Ishikawa (cell line): ENCODE measurements at regions not wholly inside any gene's neighbourhood (a gene's known extent, or its start where the extent isn't known, plus 50 kb on each side); places are given as distances from the start of the nearest gene placed in this dataset.

ENCODE experiments used
- CEBPB ChIP-seq: IDR thresholded peaks from 2 replicates; pipeline ENCODE4 v1.6.1; 2012
- CREB1 ChIP-seq: IDR thresholded peaks from 2 replicates; pipeline ENCODE4 v1.6.1; 2012; ENCODE audit warnings: low read depth
- EGR1 ChIP-seq: IDR thresholded peaks from 2 replicates; pipeline ENCODE4 v1.6.1; 2012
- EP300 ChIP-seq: IDR thresholded peaks from 2 replicates; pipeline ENCODE4 v1.6.1; 2012; ENCODE audit warnings: borderline replicate concordance
- FOXM1 ChIP-seq: IDR thresholded peaks from 2 replicates; pipeline ENCODE4 v1.6.1; 2012; ENCODE audit warnings: low read depth, borderline replicate concordance
- MAX ChIP-seq: IDR thresholded peaks from 2 replicates; pipeline ENCODE4 v1.6.1; 2012
- NFIC ChIP-seq: IDR thresholded peaks from 2 replicates; pipeline ENCODE4 v1.6.1; 2012
- RAD21 ChIP-seq: IDR thresholded peaks from 2 replicates; pipeline ENCODE4 v1.6.1; 2012; ENCODE audit warnings: low read depth
- TAF1 ChIP-seq: IDR thresholded peaks from 2 replicates; pipeline ENCODE4 v1.6.1; 2012; ENCODE audit warnings: low read depth, mild to moderate bottlenecking
- TCF12 ChIP-seq: IDR thresholded peaks from 2 replicates; pipeline ENCODE4 v1.6.1; 2012; ENCODE audit warnings: low read depth
- TEAD4 ChIP-seq: IDR thresholded peaks from 2 replicates; pipeline ENCODE4 v1.6.1; 2012
- YY1 ChIP-seq: IDR thresholded peaks from 2 replicates; pipeline ENCODE4 v1.6.1; 2012; ENCODE audit warnings: low read depth
- ZBTB7A ChIP-seq: IDR thresholded peaks from 2 replicates; pipeline ENCODE4 v1.6.1; 2012; ENCODE audit warnings: low read depth
- TF ChIP-seq, protein P1 (sequence below): IDR thresholded peaks from 2 replicates; pipeline ENCODE4 v1.6.1; 2012; ENCODE audit warnings: low read depth, mild to moderate bottlenecking

DNA sequence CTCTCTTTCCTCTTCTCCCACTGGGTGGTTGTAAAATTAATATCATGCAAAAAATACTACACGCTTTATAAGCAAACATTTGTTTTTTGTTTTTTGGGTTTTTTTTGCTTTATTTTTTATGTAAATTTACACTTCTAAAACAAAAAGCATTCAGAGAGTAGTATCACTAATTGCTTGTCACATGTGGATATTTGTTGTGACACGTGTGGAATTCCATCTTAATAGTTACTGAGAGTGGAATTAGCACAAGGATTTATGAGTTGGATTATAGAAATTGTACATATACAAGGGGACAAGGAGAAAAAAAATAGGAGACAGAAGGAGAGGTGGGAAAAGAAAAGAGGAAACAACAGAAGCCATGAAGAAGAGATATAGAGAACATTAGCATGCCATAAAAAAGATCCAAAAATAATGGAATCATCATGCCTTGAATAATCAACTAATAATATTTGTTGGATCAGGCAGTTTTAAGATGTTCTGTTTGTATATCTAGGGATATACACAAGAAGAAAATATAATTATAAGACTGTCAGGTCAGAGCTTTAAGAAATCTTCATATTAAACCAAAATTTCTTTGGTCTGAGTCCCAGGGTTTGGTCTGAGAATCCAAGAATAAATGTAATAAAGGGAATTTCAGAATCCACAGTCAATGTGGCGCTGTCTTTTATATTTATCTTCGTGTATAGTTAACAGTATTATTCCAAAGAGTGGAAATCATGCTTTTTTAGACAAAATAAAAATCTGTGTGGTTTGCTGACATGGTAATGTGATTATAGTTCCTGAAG lies 98.5 kb upstream of the INTU start:
- no peak for TF ChIP-seq TAF1
- no peak for TF ChIP-seq EP300
- TF ChIP-seq CEBPB = no peak
- TF ChIP-seq, protein P1, sequence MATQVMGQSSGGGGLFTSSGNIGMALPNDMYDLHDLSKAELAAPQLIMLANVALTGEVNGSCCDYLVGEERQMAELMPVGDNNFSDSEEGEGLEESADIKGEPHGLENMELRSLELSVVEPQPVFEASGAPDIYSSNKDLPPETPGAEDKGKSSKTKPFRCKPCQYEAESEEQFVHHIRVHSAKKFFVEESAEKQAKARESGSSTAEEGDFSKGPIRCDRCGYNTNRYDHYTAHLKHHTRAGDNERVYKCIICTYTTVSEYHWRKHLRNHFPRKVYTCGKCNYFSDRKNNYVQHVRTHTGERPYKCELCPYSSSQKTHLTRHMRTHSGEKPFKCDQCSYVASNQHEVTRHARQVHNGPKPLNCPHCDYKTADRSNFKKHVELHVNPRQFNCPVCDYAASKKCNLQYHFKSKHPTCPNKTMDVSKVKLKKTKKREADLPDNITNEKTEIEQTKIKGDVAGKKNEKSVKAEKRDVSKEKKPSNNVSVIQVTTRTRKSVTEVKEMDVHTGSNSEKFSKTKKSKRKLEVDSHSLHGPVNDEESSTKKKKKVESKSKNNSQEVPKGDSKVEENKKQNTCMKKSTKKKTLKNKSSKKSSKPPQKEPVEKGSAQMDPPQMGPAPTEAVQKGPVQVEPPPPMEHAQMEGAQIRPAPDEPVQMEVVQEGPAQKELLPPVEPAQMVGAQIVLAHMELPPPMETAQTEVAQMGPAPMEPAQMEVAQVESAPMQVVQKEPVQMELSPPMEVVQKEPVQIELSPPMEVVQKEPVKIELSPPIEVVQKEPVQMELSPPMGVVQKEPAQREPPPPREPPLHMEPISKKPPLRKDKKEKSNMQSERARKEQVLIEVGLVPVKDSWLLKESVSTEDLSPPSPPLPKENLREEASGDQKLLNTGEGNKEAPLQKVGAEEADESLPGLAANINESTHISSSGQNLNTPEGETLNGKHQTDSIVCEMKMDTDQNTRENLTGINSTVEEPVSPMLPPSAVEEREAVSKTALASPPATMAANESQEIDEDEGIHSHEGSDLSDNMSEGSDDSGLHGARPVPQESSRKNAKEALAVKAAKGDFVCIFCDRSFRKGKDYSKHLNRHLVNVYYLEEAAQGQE = no peak
- TF ChIP-seq TCF12 = no peak
- no peak for TF ChIP-seq NFIC
- TF ChIP-seq RAD21 = no peak
- no peak for TF ChIP-seq FOXM1
- TF ChIP-seq YY1 = no peak
- TF ChIP-seq ZBTB7A = no peak

DNA sequence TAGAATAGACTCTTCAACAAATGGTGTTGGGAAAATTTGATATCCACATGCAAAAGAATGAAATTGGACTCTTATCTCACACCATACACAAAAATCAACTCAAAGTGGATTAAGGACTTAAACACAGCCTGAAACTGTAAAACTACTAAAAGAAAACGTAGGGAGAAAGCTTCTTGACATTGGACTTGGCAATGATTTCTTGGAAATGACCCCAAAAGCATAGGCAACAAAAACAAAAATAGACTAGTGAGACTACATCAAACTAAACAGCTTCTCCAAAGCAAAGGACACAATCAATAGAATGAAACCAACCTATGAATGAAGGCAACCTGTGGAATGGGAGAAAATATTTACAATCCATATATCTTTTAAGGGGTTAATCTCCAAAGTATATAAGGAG lies 94.7 kb upstream of the INTU start:
- TF ChIP-seq CREB1 (no peak), TCF12 (no peak), TAF1 (no peak), MAX (no peak), EP300 (no peak), CEBPB (no peak)
- TF ChIP-seq, protein P1 = no peak

GRCh38 chr4:127540497-127541025 lies 92.2 kb upstream of the INTU start:
- TF ChIP-seq, protein P1 = no peak
- TF ChIP-seq EP300 = no peak

GRCh38 chr4:127545271-127545670 lies 87.5 kb upstream of the INTU start:
- TF ChIP-seq MAX = no peak
- no peak for TF ChIP-seq TEAD4
- no peak for TF ChIP-seq RAD21
- no peak for TF ChIP-seq EGR1

GRCh38 chr4:127548990-127549925 lies 83.5 kb upstream of the INTU start:
- TF ChIP-seq TEAD4 = no peak
- TF ChIP-seq, protein P1 = no peak
